Naive thymus-derived CD8-positive, alpha-beta T cell (primary cell): ENCODE measurements at regions not wholly inside any gene's neighbourhood (a gene's known extent, or its start where the extent isn't known, plus 50 kb on each side); places are given as distances from the start of the nearest gene placed in this dataset.
A peak's percentile ranks its signal among the peaks of the same experiment; 100 is the strongest.

Experiments
- ATAC-seq, 2 donors: fragments of 150-1000 bp; cut with Tn5 transposase in 1 of 2; sonication (Bioruptor Pico), chemical (Tn5 transposase) in 1 of 2; 1 replicate in 1 of 2; 2 replicates in 1 of 2; pipeline ENCODE4 v1.10.0; 2021; ENCODE audit warnings: mild to moderate bottlenecking in 2 of 2, moderate library complexity in 2 of 2
- POLR2A ChIA-PET: fragments of 350-600 bp; sonication (Branson Sonifier 250); formaldehyde crosslinking; loops from one replicate; lab custom pipeline; 2021; ENCODE audit warnings: antibody characterized with exemption; lab: Charles Lee
- DNase-seq, 10 donors: peaks; one replicate each; pipeline versions ENCODE4 v3.0.0 to v3.0.0-alpha.2; 2020 to 2022
- H3K27ac Mint-ChIP-seq, 10 donors: one replicate each; pipeline ENCODE4 v1.8.0; 2020 to 2022; ENCODE audit warnings: mild to moderate bottlenecking in 10 of 10, mixed read lengths in 10 of 10, moderate library complexity in 4 of 10, inconsistent platforms in 1 of 10
- H3K27me3 Mint-ChIP-seq, 5 donors: one replicate each; pipeline ENCODE4 v1.8.0; 2021 to 2022; ENCODE audit warnings: mixed read lengths in 5 of 5
- H3K36me3 Mint-ChIP-seq, 3 donors: one replicate each; pipeline ENCODE4 v1.8.0; 2020 to 2022; ENCODE audit warnings: mixed read lengths in 3 of 3, mild to moderate bottlenecking in 2 of 3, inconsistent platforms in 1 of 3
- H3K4me1 Mint-ChIP-seq, 4 donors: one replicate each; pipeline ENCODE4 v1.8.0; 2021 to 2022; ENCODE audit warnings: mixed read lengths in 4 of 4
- H3K4me3 Mint-ChIP-seq, 10 donors: one replicate each; pipeline ENCODE4 v1.8.0; 2020 to 2022; ENCODE audit warnings: mild to moderate bottlenecking in 10 of 10, mixed read lengths in 10 of 10, moderate library complexity in 6 of 10, inconsistent platforms in 1 of 10
- H3K9me3 Mint-ChIP-seq, 9 donors: one replicate each; pipeline ENCODE4 v1.8.0; 2020 to 2022; ENCODE audit warnings: mixed read lengths in 9 of 9, mild to moderate bottlenecking in 3 of 9, inconsistent platforms in 1 of 9, moderate library complexity in 1 of 9

GRCh38 chr7:110007320-110008063 lies 1083.4 kb upstream of the LRRN3 start:
- Mint-ChIP-seq H3K9me3 (no peaks in the 10 kb centered on the region), H3K27me3 (no peaks in the 10 kb centered on the region), H3K27ac (no peak overlapping the region), H3K4me1 (no peaks in the 10 kb centered on the region), H3K4me3 (no peak overlapping the region), H3K36me3 (no peaks in the 10 kb centered on the region)
- ATAC-seq, result no peak
- POLR2A ChIA-PET, result interaction anchor here (0.7 kb wide), 1 partner anchor 1799 kb away, joined by 7 read pairs; no protein-coding TSS in a partner anchor
- no peak for DNase-seq

GRCh38 chr7:110010359-110010758 lies 1080.6 kb upstream of the LRRN3 start:
- Mint-ChIP-seq H3K27ac (no peak overlapping the region), H3K36me3 (no peaks in the 10 kb centered on the region), H3K4me1 (no peaks in the 10 kb centered on the region), H3K27me3 (peaks cover 0 to 5% (median 0%) of the 10 kb centered on the region in 5 donors), H3K4me3 (no peak overlapping the region), H3K9me3 (no peaks in the 10 kb centered on the region)
- POLR2A ChIA-PET, result no interaction called here
- DNase-seq (no peak), ATAC-seq (no peak)

DNA sequence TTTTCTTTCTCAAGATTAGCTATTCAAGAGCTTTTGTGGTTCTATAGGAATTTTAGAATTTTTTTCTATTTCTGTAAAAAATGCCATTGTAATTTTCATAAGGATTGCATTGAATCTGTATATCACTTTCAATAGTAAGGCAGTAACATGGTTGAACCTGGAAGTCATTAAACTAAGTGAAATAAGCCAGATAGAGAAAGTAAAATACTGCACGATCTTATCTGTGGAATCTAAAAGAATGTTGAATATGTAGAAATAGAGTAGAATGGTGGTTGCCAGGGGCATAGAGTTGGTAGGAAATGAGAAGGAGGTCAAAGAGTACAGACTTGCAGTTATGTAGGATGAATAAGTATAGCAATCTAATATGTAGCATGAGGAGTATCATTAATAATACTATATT lies 1073.5 kb upstream of the LRRN3 start:
- no peak overlapping the region for H3K4me3 Mint-ChIP-seq
- peaks cover 0 to 8% (median 1%) of the 10 kb centered on the region in 5 donors for H3K27me3 Mint-ChIP-seq
- DNase-seq (no peak), ATAC-seq (no peak)
- POLR2A ChIA-PET, result no interaction called here
- H3K4me1 Mint-ChIP-seq, result no peaks in the 10 kb centered on the region
- peaks cover 0 to 6% (median 0%) of the 10 kb centered on the region in 9 donors for H3K9me3 Mint-ChIP-seq
- no peak overlapping the region for H3K27ac Mint-ChIP-seq
- H3K36me3 Mint-ChIP-seq, result no peaks in the 10 kb centered on the region

DNA sequence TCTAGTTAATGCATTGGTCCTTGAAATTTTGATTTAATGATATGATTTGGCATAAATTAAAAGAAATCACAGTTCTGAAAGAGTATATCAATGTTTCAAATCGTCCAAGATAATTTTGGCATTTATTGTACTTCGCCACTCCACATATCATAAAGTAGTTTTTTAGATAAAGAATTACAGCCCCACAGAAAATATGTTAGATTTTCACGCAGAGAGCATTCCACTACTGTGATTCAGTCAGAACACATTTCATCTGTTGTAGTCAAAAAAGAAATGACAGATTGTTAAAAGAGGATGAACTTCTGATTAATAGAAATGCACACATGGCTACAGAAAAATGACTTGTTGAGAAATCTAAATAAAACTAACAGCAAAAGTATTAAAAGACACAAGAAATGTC lies 1063.5 kb upstream of the LRRN3 start:
- ATAC-seq, result no peak
- Mint-ChIP-seq H3K27ac (no peak overlapping the region), H3K36me3 (no peaks in the 10 kb centered on the region), H3K4me1 (no peaks in the 10 kb centered on the region), H3K9me3 (peaks cover 0 to 5% (median 0%) of the 10 kb centered on the region in 9 donors), H3K4me3 (no peak overlapping the region), H3K27me3 (no peaks in the 10 kb centered on the region)
- DNase-seq, result no peak
- POLR2A ChIA-PET, result no interaction called here

DNA sequence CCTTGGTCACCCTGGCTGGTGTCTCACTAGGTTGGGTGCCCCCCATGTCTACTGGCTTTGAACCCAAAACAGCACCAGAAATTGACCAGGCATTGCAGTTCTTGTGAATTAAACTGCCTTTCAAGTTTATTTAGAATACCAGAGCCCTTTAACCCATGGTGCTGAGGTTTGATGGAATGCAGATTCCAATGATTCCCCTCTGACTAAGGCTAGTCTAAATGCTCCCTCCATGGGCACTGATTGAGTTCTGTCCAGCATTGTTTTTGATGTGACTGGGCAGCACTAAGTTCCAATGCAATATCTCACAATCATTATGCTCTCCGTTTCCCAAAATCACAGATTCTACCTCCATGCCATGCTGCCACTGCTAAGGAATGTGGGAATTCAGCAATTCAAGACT lies 1047.4 kb upstream of the LRRN3 start:
- Mint-ChIP-seq H3K4me3 (no peak overlapping the region), H3K27ac (no peak overlapping the region), H3K27me3 (peaks cover 0 to 18% (median 4%) of the 10 kb centered on the region in 5 donors), H3K9me3 (peaks cover 0 to 14% (median 7%) of the 10 kb centered on the region in 9 donors), H3K4me1 (no peaks in the 10 kb centered on the region), H3K36me3 (no peaks in the 10 kb centered on the region)
- POLR2A ChIA-PET, result no interaction called here
- no peak for DNase-seq
- ATAC-seq, result no peak

DNA sequence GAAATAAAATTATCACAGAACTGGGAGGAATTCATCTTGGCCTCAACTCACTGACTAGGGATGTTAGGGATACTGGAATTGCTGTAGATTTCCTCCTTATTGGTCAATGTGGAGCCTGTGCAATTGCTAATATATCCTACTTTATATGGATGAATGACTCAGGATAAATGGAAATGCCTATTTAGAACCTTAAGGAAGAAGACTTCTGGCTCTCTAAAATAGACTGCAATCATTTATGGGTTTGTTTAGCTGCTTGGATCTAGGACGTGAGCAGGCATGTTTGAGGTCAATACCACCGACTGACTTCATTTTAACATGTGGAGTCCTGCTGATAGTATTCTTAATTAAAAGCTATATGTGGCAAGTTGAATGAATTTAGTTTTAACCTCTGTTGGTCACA lies 1040.1 kb upstream of the LRRN3 start:
- DNase-seq (no peak), ATAC-seq (no peak)
- Mint-ChIP-seq H3K9me3 (peaks cover 0 to 6% (median 0%) of the 10 kb centered on the region in 9 donors), H3K36me3 (no peaks in the 10 kb centered on the region), H3K27ac (no peak overlapping the region), H3K4me1 (no peaks in the 10 kb centered on the region), H3K4me3 (no peak overlapping the region), H3K27me3 (peaks cover 1 to 13% (median 5%) of the 10 kb centered on the region in 5 donors)
- POLR2A ChIA-PET, result no interaction called here

DNA sequence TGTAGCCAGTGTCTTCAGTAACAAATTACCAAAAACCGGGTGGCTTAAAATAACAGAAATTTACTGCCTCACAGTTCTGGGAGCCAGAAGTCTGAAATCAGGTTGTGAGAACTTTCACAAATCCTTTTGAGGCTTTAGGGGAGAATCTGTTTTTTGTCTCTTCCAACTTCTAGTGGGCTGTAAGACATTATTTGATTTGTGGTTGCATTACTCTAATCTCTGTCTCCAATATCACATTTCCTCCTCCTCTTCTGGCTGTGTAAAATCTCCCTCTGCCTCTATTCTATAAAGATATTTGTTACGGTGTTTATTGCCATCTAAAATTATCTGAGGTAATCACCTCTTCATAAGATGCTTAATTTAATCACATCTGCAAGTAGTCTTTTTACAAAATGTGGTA lies 1039.6 kb upstream of the LRRN3 start:
- POLR2A ChIA-PET, result no interaction called here
- no peaks in the 10 kb centered on the region for H3K4me1 Mint-ChIP-seq
- H3K4me3 Mint-ChIP-seq, result no peak overlapping the region
- DNase-seq (no peak), ATAC-seq (no peak)
- H3K36me3 Mint-ChIP-seq, result no peaks in the 10 kb centered on the region
- H3K27me3 Mint-ChIP-seq, result peaks cover 1 to 13% (median 5%) of the 10 kb centered on the region in 5 donors
- H3K9me3 Mint-ChIP-seq, result peaks cover 0 to 6% (median 0%) of the 10 kb centered on the region in 9 donors
- H3K27ac Mint-ChIP-seq, result no peak overlapping the region

- no peaks in the 10 kb centered on the region for H3K4me1 Mint-ChIP-seq
- H3K4me3 Mint-ChIP-seq, result no peak overlapping the region
- no peak for ATAC-seq
- POLR2A ChIA-PET, result no interaction called here
- H3K27ac Mint-ChIP-seq, result peak overlapping the region in 1 of 10 donors; percentile 17
- no peaks in the 10 kb centered on the region for H3K36me3 Mint-ChIP-seq
- H3K9me3 Mint-ChIP-seq, result peaks cover 0 to 6% (median 0%) of the 10 kb centered on the region in 9 donors
- H3K27me3 Mint-ChIP-seq, result peaks cover 0 to 1% (median 0%) of the 10 kb centered on the region in 5 donors
- no peak for DNase-seq
Measured at GRCh38 chr7:110056331-110056730, 1034.6 kb upstream of the LRRN3 start.

DNA sequence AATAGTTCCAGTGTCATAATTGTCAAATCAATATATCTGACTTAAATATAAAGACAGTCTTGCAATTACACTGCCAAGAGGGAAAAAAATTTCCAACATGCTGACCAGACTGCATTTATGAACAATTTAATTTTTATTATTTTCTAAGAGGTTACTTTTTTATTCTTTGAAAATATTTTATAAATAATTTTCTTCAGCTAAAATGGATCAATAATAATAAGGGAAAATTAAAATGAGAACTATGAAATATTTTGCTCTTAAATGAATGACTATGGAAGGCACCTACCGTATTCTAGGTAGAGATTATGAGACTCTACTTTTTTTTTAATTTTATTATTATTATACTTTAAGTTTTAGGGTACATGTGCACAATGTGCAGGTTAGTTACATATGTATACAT lies 1032.5 kb upstream of the LRRN3 start:
- no peaks in the 10 kb centered on the region for H3K27me3 Mint-ChIP-seq
- H3K36me3 Mint-ChIP-seq, result no peaks in the 10 kb centered on the region
- no peak overlapping the region for H3K27ac Mint-ChIP-seq
- no peak overlapping the region for H3K4me3 Mint-ChIP-seq
- H3K4me1 Mint-ChIP-seq, result no peaks in the 10 kb centered on the region
- H3K9me3 Mint-ChIP-seq, result peaks cover 0 to 6% (median 0%) of the 10 kb centered on the region in 9 donors
- ATAC-seq (no peak), DNase-seq (no peak)
- POLR2A ChIA-PET, result no interaction called here

DNA sequence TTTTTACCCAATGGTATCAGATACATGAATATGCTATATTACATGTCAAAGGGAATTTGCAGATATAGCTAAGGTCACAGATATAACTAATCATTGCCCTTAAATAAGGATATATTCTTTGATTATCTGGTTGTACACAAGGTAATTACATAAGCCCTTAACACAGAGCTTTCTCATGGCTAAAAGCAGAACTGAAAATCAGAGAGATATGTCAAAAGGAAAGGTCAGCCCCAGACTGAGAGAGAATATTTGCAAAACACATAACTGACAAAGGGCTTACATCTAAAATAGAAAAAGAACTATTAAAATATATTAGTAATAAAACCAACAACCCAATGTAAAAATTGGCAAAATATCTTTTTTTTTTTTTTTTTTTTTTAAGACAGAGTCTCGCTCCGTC lies 1029.5 kb upstream of the LRRN3 start:
- Mint-ChIP-seq H3K4me3 (no peak overlapping the region), H3K9me3 (peaks cover 0 to 6% (median 0%) of the 10 kb centered on the region in 9 donors), H3K27ac (no peak overlapping the region), H3K36me3 (no peaks in the 10 kb centered on the region), H3K4me1 (no peaks in the 10 kb centered on the region), H3K27me3 (peaks cover 0 to 3% (median 0%) of the 10 kb centered on the region in 5 donors)
- no peak for DNase-seq
- POLR2A ChIA-PET, result no interaction called here
- ATAC-seq, result no peak

GRCh38 chr7:110065121-110065520 lies 1025.8 kb upstream of the LRRN3 start:
- H3K27me3 Mint-ChIP-seq, result peaks cover 0 to 10% (median 4%) of the 10 kb centered on the region in 5 donors
- DNase-seq (no peak), ATAC-seq (no peak)
- POLR2A ChIA-PET, result no interaction called here
- H3K9me3 Mint-ChIP-seq, result peaks cover 0 to 4% (median 0%) of the 10 kb centered on the region in 9 donors
- H3K4me1 Mint-ChIP-seq, result no peaks in the 10 kb centered on the region
- H3K36me3 Mint-ChIP-seq, result no peaks in the 10 kb centered on the region
- H3K4me3 Mint-ChIP-seq, result no peak overlapping the region
- H3K27ac Mint-ChIP-seq, result no peak overlapping the region

DNA sequence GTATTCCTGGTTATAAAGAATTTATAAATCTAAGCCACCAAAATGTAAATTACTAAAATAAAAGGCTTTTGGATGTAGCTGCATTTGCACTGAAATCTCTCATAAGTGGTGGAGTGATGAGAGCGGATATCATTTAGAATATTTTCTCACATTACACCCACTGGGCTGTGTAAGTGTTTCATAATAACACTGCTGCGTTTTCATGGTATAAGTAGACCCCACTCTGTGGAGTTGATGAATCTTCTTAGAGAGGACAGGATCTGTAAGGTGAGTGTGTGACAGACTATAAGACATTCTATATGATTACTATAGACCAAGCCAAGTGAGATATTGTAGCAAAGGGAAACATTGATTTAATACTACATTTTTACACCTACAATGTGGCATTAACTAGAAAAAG lies 1024.1 kb upstream of the LRRN3 start:
- ATAC-seq (no peak), DNase-seq (no peak)
- H3K9me3 Mint-ChIP-seq, result peaks cover 0 to 4% (median 0%) of the 10 kb centered on the region in 9 donors
- no peak overlapping the region for H3K27ac Mint-ChIP-seq
- no peak overlapping the region for H3K4me3 Mint-ChIP-seq
- H3K27me3 Mint-ChIP-seq, result peaks cover 0 to 14% (median 6%) of the 10 kb centered on the region in 5 donors
- H3K36me3 Mint-ChIP-seq, result no peaks in the 10 kb centered on the region
- no peaks in the 10 kb centered on the region for H3K4me1 Mint-ChIP-seq
- POLR2A ChIA-PET, result no interaction called here

DNA sequence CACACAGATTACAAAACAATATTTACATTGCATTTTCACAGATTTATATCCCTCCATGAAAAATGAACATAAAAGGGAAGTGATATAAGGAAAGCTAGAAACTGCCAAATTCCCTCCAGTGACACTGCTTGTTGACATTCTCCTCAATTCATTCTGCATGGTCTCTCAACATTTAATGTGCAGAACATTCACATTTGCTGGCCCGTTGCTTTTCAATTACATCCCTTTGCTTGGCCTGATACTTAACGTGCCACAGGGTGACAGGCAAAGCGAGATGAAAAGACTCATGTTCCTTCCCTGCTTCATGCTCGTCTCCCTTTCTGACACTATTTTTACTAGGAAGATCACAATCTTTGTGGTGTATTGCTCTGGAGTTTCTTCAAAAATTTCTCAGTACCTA lies 1019.7 kb upstream of the LRRN3 start:
- ATAC-seq (no peak), DNase-seq (no peak)
- no peaks in the 10 kb centered on the region for H3K4me1 Mint-ChIP-seq
- H3K27me3 Mint-ChIP-seq, result peaks cover 0 to 18% (median 6%) of the 10 kb centered on the region in 5 donors
- no peak overlapping the region for H3K27ac Mint-ChIP-seq
- peaks cover 0 to 4% (median 0%) of the 10 kb centered on the region in 9 donors for H3K9me3 Mint-ChIP-seq
- H3K36me3 Mint-ChIP-seq, result no peaks in the 10 kb centered on the region
- H3K4me3 Mint-ChIP-seq, result no peak overlapping the region
- POLR2A ChIA-PET, result no interaction called here

DNA sequence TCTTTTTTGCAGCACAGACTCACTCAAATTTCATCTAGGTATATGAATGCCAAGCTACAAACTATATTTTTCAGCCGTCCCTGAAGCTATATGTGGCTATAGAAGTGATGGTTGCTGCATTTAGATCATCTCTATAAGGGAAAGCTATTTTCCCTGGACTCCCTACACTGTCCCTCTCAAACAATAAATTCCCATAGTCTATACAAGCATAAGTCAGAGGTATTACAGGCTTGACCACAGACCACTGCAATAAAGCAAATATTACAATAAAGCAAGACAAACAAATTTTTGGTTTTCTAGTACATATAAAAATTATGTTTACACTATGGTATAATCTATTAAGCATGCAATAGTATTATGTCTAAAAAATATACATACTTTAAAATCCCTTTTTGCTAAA lies 1015.5 kb upstream of the LRRN3 start:
- DNase-seq (no peak), ATAC-seq (no peak)
- H3K9me3 Mint-ChIP-seq, result no peaks in the 10 kb centered on the region
- no peak overlapping the region for H3K27ac Mint-ChIP-seq
- no peaks in the 10 kb centered on the region for H3K4me1 Mint-ChIP-seq
- POLR2A ChIA-PET, result no interaction called here
- H3K36me3 Mint-ChIP-seq, result no peaks in the 10 kb centered on the region
- no peak overlapping the region for H3K4me3 Mint-ChIP-seq
- peaks cover 0 to 11% (median 4%) of the 10 kb centered on the region in 5 donors for H3K27me3 Mint-ChIP-seq
